ENCODE measurements at regions not wholly inside any gene's neighbourhood (a gene's known extent, or its start where the extent isn't known, plus 50 kb on each side); places are given as distances from the start of the nearest gene placed in this dataset.

GRCh38 chr2:57539761-57540160 is 506.8 kb upstream of the VRK2 start:
- H3K27ac Mint-ChIP-seq = no peak overlapping the region
- H3K27me3 Mint-ChIP-seq (ENCODE audit: insufficient read depth) = peaks cover 6% of the 10 kb centered on the region
- no peaks in the 10 kb centered on the region for H3K9me3 Mint-ChIP-seq
- no peak for DNase-seq
- no peaks in the 10 kb centered on the region for H3K36me3 Mint-ChIP-seq (ENCODE audit: low read depth)
- no peak overlapping the region for H3K4me3 Mint-ChIP-seq
- TF ChIP-seq CTCF (IDR thresholded peaks at IDR 0.05) = no peak
- 0 out of 2 replicates have a peak, but pooled peaks cover 9% of the 10 kb centered on the region for H3K4me1 Mint-ChIP-seq (ENCODE audit: low read depth)

GRCh38 chr2:57542081-57542480 is 504.5 kb upstream of the VRK2 start:
- no peak for TF ChIP-seq CTCF (IDR thresholded peaks at IDR 0.05)
- no peak for DNase-seq
- Mint-ChIP-seq H3K9me3 (no peaks in the 10 kb centered on the region), H3K27ac (no peak overlapping the region), H3K27me3 (ENCODE audit: insufficient read depth) (peaks cover 18% of the 10 kb centered on the region), H3K4me3 (no peak overlapping the region), H3K4me1 (ENCODE audit: low read depth) (0 out of 2 replicates have a peak, but pooled peaks cover 9% of the 10 kb centered on the region), H3K36me3 (ENCODE audit: low read depth) (no peaks in the 10 kb centered on the region)

- peak; percentile 1 for DNase-seq
- peaks cover 20% of the 10 kb centered on the region for H3K27me3 Mint-ChIP-seq (ENCODE audit: insufficient read depth)
- H3K9me3 Mint-ChIP-seq = no peaks in the 10 kb centered on the region
- no peak overlapping the region for H3K4me3 Mint-ChIP-seq
- H3K4me1 Mint-ChIP-seq (ENCODE audit: low read depth) = 0 out of 2 replicates have a peak, but pooled peaks cover 9% of the 10 kb centered on the region
- no peaks in the 10 kb centered on the region for H3K36me3 Mint-ChIP-seq (ENCODE audit: low read depth)
- TF ChIP-seq CTCF (IDR thresholded peaks at IDR 0.05) = no peak
- H3K27ac Mint-ChIP-seq = no peak overlapping the region
These were observed 503.4 kb upstream of the VRK2 start for GRCh38 chr2:57543211-57543610.

GRCh38 chr2:57544624-57545023 is 502.0 kb upstream of the VRK2 start:
- TF ChIP-seq CTCF (IDR thresholded peaks at IDR 0.05) = no peak
- Mint-ChIP-seq H3K27me3 (ENCODE audit: insufficient read depth) (peaks cover 20% of the 10 kb centered on the region), H3K4me3 (no peak overlapping the region)

DNA sequence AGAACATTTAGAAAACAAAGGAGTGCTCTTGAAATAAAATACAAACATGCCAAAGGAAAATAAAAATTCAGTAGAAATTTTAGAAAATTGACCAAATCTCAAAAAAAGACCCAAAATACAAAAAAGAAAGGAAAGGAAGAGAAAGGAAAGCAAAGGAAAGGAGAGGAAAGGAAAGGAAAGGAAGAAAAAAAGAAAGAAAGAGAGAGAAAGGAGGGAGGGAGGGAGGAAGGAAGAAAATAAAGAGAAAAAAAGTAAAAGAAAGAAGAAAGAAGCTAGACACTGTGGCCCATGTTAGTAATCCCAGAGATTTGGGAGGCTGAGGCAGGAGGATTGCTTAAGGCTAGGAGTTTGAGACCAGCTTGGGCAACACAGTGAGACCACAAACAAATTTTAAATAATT is 500.1 kb upstream of the VRK2 start:
- no peak for TF ChIP-seq CTCF (IDR thresholded peaks at IDR 0.05)
- no peak overlapping the region for H3K4me3 Mint-ChIP-seq

More at GRCh38 chr2:57544624-57545023, 502.0 kb upstream of the VRK2 start:
- DNase-seq = no peak
- Mint-ChIP-seq H3K36me3 (ENCODE audit: low read depth) (no peaks in the 10 kb centered on the region), H3K4me1 (ENCODE audit: low read depth) (0 out of 2 replicates have a peak, but pooled peaks cover 9% of the 10 kb centered on the region), H3K27ac (no peak overlapping the region), H3K9me3 (no peaks in the 10 kb centered on the region)

More for the DNA sequence above, 500.1 kb upstream of the VRK2 start:
- no peaks in the 10 kb centered on the region; the same call in 1 of the 2 replicates for H3K9me3 Mint-ChIP-seq
- H3K36me3 Mint-ChIP-seq (ENCODE audit: low read depth) = no peaks in the 10 kb centered on the region
- DNase-seq = no peak
- H3K27me3 Mint-ChIP-seq (ENCODE audit: insufficient read depth) = peaks cover 19% of the 10 kb centered on the region
- 0 out of 2 replicates have a peak, but pooled peaks cover 9% of the 10 kb centered on the region for H3K4me1 Mint-ChIP-seq (ENCODE audit: low read depth)
- no peak overlapping the region for H3K27ac Mint-ChIP-seq

All from HFFc6 (cell line).